ENCODE measurements at regions not wholly inside any gene's neighbourhood (a gene's known extent, or its start where the extent isn't known, plus 50 kb on each side); places are given as distances from the start of the nearest gene placed in this dataset.
"Not testable (repeated sequence)": the region's sequence is repeated elsewhere in the genome, so short reads cannot be mapped to it uniquely, and the experiment has no call there.

DNA sequence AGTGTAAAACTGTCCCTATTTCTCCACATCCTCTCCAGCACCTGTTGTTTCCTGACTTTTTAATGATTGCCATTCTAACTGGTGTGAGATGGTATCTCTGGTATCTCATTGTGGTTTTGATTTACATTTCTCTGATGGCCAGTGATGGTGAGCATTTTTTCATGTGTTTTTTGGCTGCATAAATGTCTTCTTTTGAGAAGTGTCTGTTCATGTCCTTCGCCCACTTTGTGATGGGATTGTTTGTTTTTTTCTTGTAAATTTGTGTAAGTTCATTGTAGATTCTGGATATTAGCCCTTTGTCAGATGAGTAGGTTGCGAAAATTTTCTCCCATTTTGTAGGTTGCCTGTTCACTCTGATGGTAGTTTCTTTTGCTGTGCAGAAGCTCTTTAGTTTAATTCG lies 54.8 kb upstream of the PRSS50 start:
- CTCF ChIA-PET; RAD21 ChIA-PET (ENCODE audit: unreplicated experiment); H3K27me3 ChIP-seq (replicated peaks in 1 of 2; ENCODE audit: control insufficient read depth in 2 of 2, insufficient read depth in 2 of 2, low read length in 1 of 2); H4K20me1 ChIP-seq (ENCODE audit: control insufficient read depth, insufficient read depth); BruUV-seq (replicated peaks); FAIRE-seq; H3K27ac ChIP-seq (ENCODE audit: control insufficient read depth, insufficient read depth); in situ Hi-C loops (cut with MboI); H2AFZ ChIP-seq (ENCODE audit: control insufficient read depth, low read depth, low read length); ATAC-seq; DNase-seq (ENCODE audit: low read depth, low spot score); H3K9me3 ChIP-seq (replicated peaks; ENCODE audit: control insufficient read depth, insufficient read depth, low read length); H3K4me1 ChIP-seq (ENCODE audit: control insufficient read depth, insufficient read depth, low read length); H3K36me3 ChIP-seq (ENCODE audit: control insufficient read depth in 2 of 2, insufficient read depth in 2 of 2, low read length in 1 of 2); H3K9ac ChIP-seq (ENCODE audit: control insufficient read depth, insufficient read depth, low read length); POLR2A ChIA-PET; intact Hi-C loops (cut with micrococcal nuclease; ENCODE audit: unreplicated experiment); H3K4me2 ChIP-seq (ENCODE audit: control insufficient read depth, insufficient read depth); SMC1A ChIA-PET (ENCODE audit: uncharacterized antibody, unreplicated experiment); H3K4me3 ChIP-seq; H3K79me2 ChIP-seq (ENCODE audit: control insufficient read depth, insufficient read depth, low read length): not testable (repeated sequence)
- 31% methylated on average over 2 of the region's 3 CpGs for WGBS (ENCODE audit: insufficient coverage, insufficient replicate concordance, low lambda C conversion rate, missing lambda C conversion rate)

GRCh38 chr3:46768061-46768460 lies 50.4 kb upstream of the PRSS50 start:
- no TSS peak for BruUV-seq (replicated peaks)
- no peaks in the 10 kb centered on the region for H3K4me1 ChIP-seq (ENCODE audit: control insufficient read depth, insufficient read depth, low read length)
- no peaks in the 10 kb centered on the region for H4K20me1 ChIP-seq (ENCODE audit: control insufficient read depth, insufficient read depth)
- H3K9me3 ChIP-seq (replicated peaks; ENCODE audit: control insufficient read depth, insufficient read depth, low read length): peaks cover 6% of the 10 kb centered on the region; the same call in 2 of the 3 replicates
- ChIA-PET POLR2A (no interaction called here), SMC1A (ENCODE audit: uncharacterized antibody, unreplicated experiment) (interaction anchor here (1.2 kb wide), 1 partner anchor 9 kb away, joined by 5 read pairs; no protein-coding TSS in a partner anchor), CTCF (no interaction called here), RAD21 (ENCODE audit: unreplicated experiment) (no interaction called here)
- no peak overlapping the region for H3K9ac ChIP-seq (ENCODE audit: control insufficient read depth, insufficient read depth, low read length)
- H3K36me3 ChIP-seq (ENCODE audit: control insufficient read depth in 2 of 2, insufficient read depth in 2 of 2, low read length in 1 of 2): no peaks in the 10 kb centered on the region
- H3K4me3 ChIP-seq: no peak overlapping the region
- intact Hi-C loops (cut with micrococcal nuclease; ENCODE audit: unreplicated experiment) (no loop called here), in situ Hi-C loops (cut with MboI) (no loop called here)
- no peak overlapping the region for H3K27ac ChIP-seq (ENCODE audit: control insufficient read depth, insufficient read depth)
- H2AFZ ChIP-seq (ENCODE audit: control insufficient read depth, low read depth, low read length): no peak overlapping the region
- WGBS (ENCODE audit: insufficient coverage, insufficient replicate concordance, low lambda C conversion rate, missing lambda C conversion rate): 79% methylated on average over 1 of the region's 1 CpG
- no peak for TF ChIP-seq HCFC1 (IDR thresholded peaks at IDR 0.05; ENCODE audit: low read length)
- no peak for TF ChIP-seq JUNB (IDR thresholded peaks at IDR 0.05)
- no peak for TF ChIP-seq TCF3 (IDR thresholded peaks at IDR 0.05; ENCODE audit: borderline replicate concordance, insufficient read depth, low read depth, low read length)
- TF ChIP-seq EED (IDR thresholded peaks at IDR 0.05; ENCODE audit: low read depth): no peak
- TF ChIP-seq CREB1 (IDR thresholded peaks at IDR 0.05; ENCODE audit: low read depth): no peak
- no peak for TF ChIP-seq YY1 (IDR thresholded peaks at IDR 0.05; ENCODE audit: low read depth, low read length)
- TF ChIP-seq RAD21 (IDR thresholded peaks at IDR 0.05; ENCODE audit: insufficient read depth, low read depth, low read length): no peak
- TF ChIP-seq STAT3 (IDR thresholded peaks at IDR 0.05; ENCODE audit: low read depth, low read length): no peak
- TF ChIP-seq SPI1 (IDR thresholded peaks at IDR 0.05; ENCODE audit: borderline replicate concordance, insufficient read depth, low read depth, low read length): no peak
- TF ChIP-seq POLR2A (IDR thresholded peaks at IDR 0.05; ENCODE audit: low read depth, low read length): no peak
- no peak for TF ChIP-seq ASH2L (IDR thresholded peaks at IDR 0.05; ENCODE audit: borderline replicate concordance, low read depth)
- TF ChIP-seq MEF2A (IDR thresholded peaks at IDR 0.05; ENCODE audit: insufficient read depth, low read depth, low read length): no peak
- TF ChIP-seq KAT2A (conservative IDR thresholded peaks at IDR 0.05; ENCODE audit: control insufficient read depth, low read depth, low read length): no peak
- no peak for TF ChIP-seq SRF (IDR thresholded peaks at IDR 0.05; ENCODE audit: low read depth in 2 of 2, low read length in 2 of 2)
- TF ChIP-seq USF1 (IDR thresholded peaks at IDR 0.05; ENCODE audit: borderline replicate concordance, extremely low read length, insufficient read depth, low read depth, low read length): no peak
- TF ChIP-seq HDGF (IDR thresholded peaks at IDR 0.05): no peak
- TF ChIP-seq SREBF2 (IDR thresholded peaks at IDR 0.05; ENCODE audit: low read length): no peak
- ATAC-seq (no peak), DNase-seq (ENCODE audit: low read depth, low spot score) (no peak), FAIRE-seq (no peak)
- no peaks in the 10 kb centered on the region for H3K79me2 ChIP-seq (ENCODE audit: control insufficient read depth, insufficient read depth, low read length)
- H3K4me2 ChIP-seq (ENCODE audit: control insufficient read depth, insufficient read depth): no peak overlapping the region
- no peaks in the 10 kb centered on the region for H3K27me3 ChIP-seq (replicated peaks in 1 of 2; ENCODE audit: control insufficient read depth in 2 of 2, insufficient read depth in 2 of 2, low read length in 1 of 2)

Measured in GM12878 (cell line).